GM10266 (cell line): ENCODE measurements at regions not wholly inside any gene's neighbourhood (a gene's known extent, or its start where the extent isn't known, plus 50 kb on each side); places are given as distances from the start of the nearest gene placed in this dataset.
"Not testable (repeated sequence)": the region's sequence is repeated elsewhere in the genome, so short reads cannot be mapped to it uniquely, and the experiment has no call there.

ENCODE experiments used
- DNase-seq: peaks from one replicate; pipeline ENCODE4 v3.0.0; 2012; ENCODE audit errors: extremely low spot score
- CTCF ChIP-seq: IDR thresholded peaks from 2 replicates; pipeline ENCODE4 v1.5.1; 2012; ENCODE audit warnings: mild to moderate bottlenecking, low read depth; ENCODE audit not compliant: control insufficient read depth, insufficient read depth; ENCODE audit errors: missing control alignments

DNA sequence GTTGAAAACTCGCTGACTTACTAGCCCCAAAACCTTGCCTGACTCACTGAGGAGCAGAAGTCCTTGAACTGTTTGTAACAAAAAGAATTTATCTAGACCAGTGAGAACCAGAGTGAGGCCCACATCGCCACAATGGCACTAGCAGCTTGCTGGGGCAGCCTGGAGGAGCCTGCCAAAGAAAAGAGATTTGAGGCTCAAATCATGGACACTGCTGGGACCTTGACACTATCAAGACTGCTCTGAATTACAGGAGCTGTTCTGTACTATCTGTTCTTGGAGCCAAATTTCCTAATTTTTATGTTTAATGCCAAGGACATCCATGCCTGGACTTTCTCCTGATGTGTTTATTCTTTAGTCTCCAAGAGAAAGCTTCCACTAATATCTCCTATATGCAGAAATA lies 82.0 kb upstream of the JCAD start:
- no peak for DNase-seq
- TF ChIP-seq CTCF: no peak

GRCh38 chr10:30134171-30134945 lies 75.0 kb upstream of the JCAD start:
- DNase-seq: no peak
- no peak for TF ChIP-seq CTCF

DNA sequence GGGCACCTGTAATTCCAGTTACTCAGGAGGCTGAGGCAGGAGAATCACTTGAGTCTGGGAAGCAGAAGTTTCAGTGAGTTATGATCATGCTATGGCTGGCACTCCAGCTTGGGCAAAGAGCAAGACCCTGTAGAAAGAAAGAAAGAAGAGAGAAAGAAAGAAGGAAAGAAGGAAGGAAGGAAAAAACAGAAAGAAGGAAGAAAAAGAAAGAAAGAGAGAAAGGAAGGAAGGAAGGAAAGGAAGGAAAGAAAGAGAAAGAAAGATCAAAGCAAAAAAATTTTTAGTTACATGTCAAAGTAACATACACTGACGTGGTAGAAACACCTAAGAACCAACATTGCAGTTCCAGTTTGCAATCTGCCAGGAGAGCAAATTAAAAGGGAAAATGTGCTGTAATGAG lies 73.8 kb upstream of the JCAD start:
- no peak for TF ChIP-seq CTCF
- no peak for DNase-seq

DNA sequence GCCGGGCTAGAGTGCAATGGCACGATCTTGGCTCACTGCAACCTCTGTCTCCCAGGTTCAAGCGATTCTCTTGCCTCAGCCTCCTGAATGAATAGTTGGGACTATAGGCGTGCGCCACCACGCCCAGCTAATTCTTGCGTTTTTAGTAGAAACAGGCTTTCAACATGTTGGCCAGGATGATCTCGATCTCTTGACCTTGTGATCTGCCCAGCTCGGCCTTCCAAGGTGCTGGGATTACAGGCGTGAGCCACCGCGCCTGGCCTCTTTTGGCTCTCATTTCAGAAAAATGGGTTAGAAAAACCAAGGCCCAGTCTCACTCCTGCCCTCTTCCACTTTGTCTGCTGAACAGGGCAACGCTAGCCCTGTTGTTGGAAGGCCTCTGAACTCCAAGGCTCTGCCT lies 72.0 kb upstream of the JCAD start:
- not testable (repeated sequence) for DNase-seq

DNA sequence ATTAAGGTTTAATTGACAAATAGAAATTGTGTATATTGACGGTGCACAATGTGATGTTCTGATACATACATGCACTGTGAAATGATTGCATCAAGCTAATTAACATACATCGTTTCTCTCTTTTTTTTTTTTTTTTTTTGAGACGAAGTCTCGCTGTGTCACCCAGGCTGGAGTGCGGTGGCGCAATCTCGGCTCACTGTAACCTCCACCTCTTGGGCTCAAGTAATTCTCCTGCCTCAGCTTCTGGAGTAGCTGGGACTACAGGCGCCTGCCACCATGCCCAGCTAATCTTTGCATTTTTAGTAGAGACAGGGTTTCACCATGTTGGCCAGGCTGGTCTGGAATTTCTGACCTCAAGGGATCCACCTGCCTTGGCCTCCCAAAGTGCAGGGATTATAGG lies 69.9 kb upstream of the JCAD start:
- not testable (repeated sequence) for DNase-seq

GRCh38 chr10:30127120-30127541 lies 67.7 kb upstream of the JCAD start:
- DNase-seq: no peak
- TF ChIP-seq CTCF: no peak

DNA sequence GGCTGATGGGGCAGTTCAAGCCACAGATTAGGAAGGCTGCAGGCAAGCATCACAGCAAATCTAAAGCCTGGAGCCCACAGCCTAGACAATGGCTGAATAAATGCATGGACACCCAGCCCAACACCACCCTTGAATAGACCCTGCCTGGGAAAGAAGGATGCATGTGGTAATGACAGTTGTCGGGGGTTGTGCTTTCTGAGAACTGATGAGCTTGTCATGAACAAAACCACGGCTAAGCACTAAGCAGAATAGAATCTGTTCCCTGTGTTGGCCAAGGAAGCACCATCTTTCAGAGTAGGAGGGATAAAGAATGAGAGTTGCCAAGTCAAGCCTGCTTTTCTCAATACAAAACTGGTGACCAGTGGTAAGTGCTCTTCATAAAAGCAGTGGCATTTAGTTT lies 66.1 kb upstream of the JCAD start:
- no peak for TF ChIP-seq CTCF
- DNase-seq: no peak

GRCh38 chr10:30124704-30125103 lies 65.3 kb upstream of the JCAD start:
- no peak for DNase-seq
- TF ChIP-seq CTCF: no peak

DNA sequence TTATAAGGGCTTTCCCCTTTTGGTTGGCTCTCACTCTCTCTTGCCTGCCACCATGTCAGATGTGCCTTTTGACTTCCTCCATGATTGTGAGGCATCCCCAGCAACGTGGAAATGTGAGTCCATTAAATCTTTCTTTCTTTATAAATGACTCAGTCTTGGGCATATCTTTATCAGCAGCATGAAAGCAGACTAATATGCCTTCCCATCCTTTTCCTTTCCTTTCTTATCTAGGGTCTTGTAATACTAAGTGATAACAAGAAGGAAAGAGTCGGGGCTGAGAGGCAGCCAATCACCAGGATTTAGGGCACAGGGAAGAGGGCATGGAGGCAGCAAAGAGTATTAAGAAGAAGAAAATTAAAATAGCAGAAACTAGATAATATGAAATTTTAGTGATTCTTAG lies 62.0 kb upstream of the JCAD start:
- no peak for DNase-seq
- no peak for TF ChIP-seq CTCF
